SU-DHL-6 (cell line): ENCODE measurements at regions not wholly inside any gene's neighbourhood (a gene's known extent, or its start where the extent isn't known, plus 50 kb on each side); places are given as distances from the start of the nearest gene placed in this dataset.

Experiments used
- H2AFZ ChIP-seq: fragments of 200-600 bp; sonication (generic); 2 replicates; pipeline ENCODE4 v1.6.1; 2014; ENCODE audit warnings: low read depth, mild to moderate bottlenecking, moderate library complexity, mixed read lengths, antibody characterized with exemption, low read length; ENCODE audit not compliant: severe bottlenecking
- H3F3A ChIP-seq: fragments of 200-600 bp; shearing (Covaris generic); 2 replicates; pipeline ENCODE4 v1.6.0; 2016; ENCODE audit warnings: antibody characterized with exemption, mild to moderate bottlenecking; ENCODE audit not compliant: insufficient read depth
- H3K27ac ChIP-seq: fragments of 200-600 bp; sonication (generic); 2 replicates; pipeline ENCODE4 v1.5.1; 2016; ENCODE audit warnings: low read depth, mild to moderate bottlenecking, low read length, moderate library complexity, mixed read lengths
- H3K27me3 ChIP-seq: fragments of 200-600 bp; sonication (generic), shearing (Covaris generic); 2 replicates; pipeline ENCODE4 v1.6.0; 2014; ENCODE audit warnings: mild to moderate bottlenecking, low read length
- H3K36me3 ChIP-seq: fragments of 200-600 bp; sonication (generic); 2 replicates; pipeline ENCODE4 v1.6.1; 2014; ENCODE audit warnings: mild to moderate bottlenecking, low read length, mixed read lengths
- H3K4me2 ChIP-seq: fragments of 300-600, 200-600 bp; shearing (Covaris generic), sonication (generic); 2 replicates; pipeline ENCODE4 v1.6.0; 2014; ENCODE audit warnings: low read length, low read depth, mild to moderate bottlenecking; ENCODE audit not compliant: poor library complexity, severe bottlenecking
- H3K4me3 ChIP-seq: fragments of 200-600 bp; sonication (generic); 2 replicates; pipeline ENCODE4 v1.5.1; 2014; ENCODE audit warnings: antibody characterized with exemption, low read length, mild to moderate bottlenecking, mixed read lengths; ENCODE audit not compliant: insufficient read depth, poor library complexity, severe bottlenecking
- H3K79me2 ChIP-seq: fragments of 200-600 bp; sonication (generic); 2 replicates; pipeline ENCODE4 v1.6.1; 2014; ENCODE audit warnings: mild to moderate bottlenecking, low read length, moderate library complexity; ENCODE audit not compliant: insufficient read depth
- H3K9ac ChIP-seq: fragments of 200-600 bp; sonication (generic); 2 replicates; pipeline ENCODE4 v1.7.0; 2014; ENCODE audit warnings: mild to moderate bottlenecking, low read length
- H3K9me2 ChIP-seq: fragments of 200-600 bp; sonication (generic); replicated peaks from 2 replicates; pipeline ENCODE4 v1.6.1; 2014; ENCODE audit warnings: low read length; ENCODE audit not compliant: insufficient read depth
- H3K9me3 ChIP-seq: fragments of 200-600 bp; sonication (generic); 2 replicates; pipeline ENCODE4 v1.6.1; 2014; ENCODE audit warnings: low read length, mixed read lengths; ENCODE audit not compliant: insufficient read depth
- H4K20me1 ChIP-seq: fragments of 200-600 bp; sonication (generic); 2 replicates; pipeline ENCODE4 v1.6.1; 2014; ENCODE audit warnings: low read depth, mild to moderate bottlenecking, antibody characterized with exemption, low read length, moderate library complexity, mixed read lengths
- EZH2phosphoT487 ChIP-seq: fragments of 200-600 bp; sonication (generic), shearing (Covaris generic); conservative IDR thresholded peaks from 2 replicates; pipeline ENCODE4 v1.6.1; 2018; ENCODE audit warnings: mild to moderate bottlenecking, antibody characterized with exemption, low read length, moderate library complexity, mixed read lengths
- TF ChIP-seq, protein P1 (sequence below): fragments of 200-600 bp; sonication (generic); IDR thresholded peaks from one replicate; pipeline ENCODE4 v1.5.1; 2017; ENCODE audit warnings: antibody characterized with exemption, mild to moderate bottlenecking, low read length, moderate library complexity; ENCODE audit not compliant: insufficient read depth, poor library complexity, severe bottlenecking

DNA sequence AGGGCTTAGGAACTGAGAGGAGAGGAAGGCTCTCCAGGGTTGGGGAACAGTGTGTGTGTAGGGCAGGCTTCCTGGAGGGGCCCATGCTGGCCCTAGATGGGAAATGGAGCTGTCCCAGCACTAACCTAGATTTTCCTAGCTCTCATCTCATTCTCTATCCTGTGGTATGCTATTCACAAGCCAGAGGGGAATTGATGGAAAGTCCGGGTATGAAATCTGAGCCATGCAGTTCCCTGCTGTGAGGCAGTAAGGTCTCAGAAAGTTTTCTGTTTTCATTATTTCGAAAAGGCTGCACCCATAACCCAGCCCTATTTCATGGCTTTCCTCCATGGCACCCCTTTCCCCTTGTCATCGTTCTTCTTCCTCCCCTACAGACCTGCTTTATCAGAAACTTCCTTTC, 220.3 kb downstream of the RPS24 start:
- H3K9me3 ChIP-seq: no peaks in the 10 kb centered on the region
- TF ChIP-seq, protein P1, sequence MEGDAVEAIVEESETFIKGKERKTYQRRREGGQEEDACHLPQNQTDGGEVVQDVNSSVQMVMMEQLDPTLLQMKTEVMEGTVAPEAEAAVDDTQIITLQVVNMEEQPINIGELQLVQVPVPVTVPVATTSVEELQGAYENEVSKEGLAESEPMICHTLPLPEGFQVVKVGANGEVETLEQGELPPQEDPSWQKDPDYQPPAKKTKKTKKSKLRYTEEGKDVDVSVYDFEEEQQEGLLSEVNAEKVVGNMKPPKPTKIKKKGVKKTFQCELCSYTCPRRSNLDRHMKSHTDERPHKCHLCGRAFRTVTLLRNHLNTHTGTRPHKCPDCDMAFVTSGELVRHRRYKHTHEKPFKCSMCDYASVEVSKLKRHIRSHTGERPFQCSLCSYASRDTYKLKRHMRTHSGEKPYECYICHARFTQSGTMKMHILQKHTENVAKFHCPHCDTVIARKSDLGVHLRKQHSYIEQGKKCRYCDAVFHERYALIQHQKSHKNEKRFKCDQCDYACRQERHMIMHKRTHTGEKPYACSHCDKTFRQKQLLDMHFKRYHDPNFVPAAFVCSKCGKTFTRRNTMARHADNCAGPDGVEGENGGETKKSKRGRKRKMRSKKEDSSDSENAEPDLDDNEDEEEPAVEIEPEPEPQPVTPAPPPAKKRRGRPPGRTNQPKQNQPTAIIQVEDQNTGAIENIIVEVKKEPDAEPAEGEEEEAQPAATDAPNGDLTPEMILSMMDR: no peak
- TF ChIP-seq EZH2phosphoT487: no peak
- H3K27ac ChIP-seq: no peak overlapping the region
- H3K27me3 ChIP-seq: no peaks in the 10 kb centered on the region
- no peaks in the 10 kb centered on the region for H3K36me3 ChIP-seq
- no peak overlapping the region for H2AFZ ChIP-seq
- no peaks in the 10 kb centered on the region for H3K79me2 ChIP-seq
- no peak overlapping the region for H3K4me3 ChIP-seq
- H3K9me2 ChIP-seq: no peaks in the 10 kb centered on the region
- no peaks in the 10 kb centered on the region for H4K20me1 ChIP-seq
- no peak overlapping the region for H3K4me2 ChIP-seq
- H3F3A ChIP-seq: no peaks in the 10 kb centered on the region
- H3K9ac ChIP-seq: no peak overlapping the region

DNA sequence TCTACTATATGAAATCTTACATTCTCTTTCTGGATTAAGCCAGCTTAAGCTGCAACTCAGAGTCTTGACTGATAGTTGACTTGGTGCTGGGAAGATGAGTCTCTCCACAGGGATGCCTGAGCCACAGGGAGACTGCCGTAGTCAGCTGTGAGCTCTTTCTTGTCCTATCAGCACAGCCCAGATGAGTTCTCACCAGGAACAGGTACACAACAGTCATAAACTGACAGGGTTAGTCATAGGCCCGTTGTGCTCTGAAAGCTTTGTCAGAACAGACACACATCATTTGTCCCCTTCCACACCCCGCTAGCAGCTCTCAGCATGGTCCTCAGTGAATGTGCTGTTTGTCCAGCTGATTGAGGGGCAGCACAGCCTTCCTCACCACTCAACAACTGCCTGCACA, 221.6 kb downstream of the RPS24 start:
- no peaks in the 10 kb centered on the region for H4K20me1 ChIP-seq
- no peaks in the 10 kb centered on the region for H3K9me3 ChIP-seq
- H3F3A ChIP-seq: no peaks in the 10 kb centered on the region
- no peaks in the 10 kb centered on the region for H3K36me3 ChIP-seq
- TF ChIP-seq, protein P1: no peak
- H3K9ac ChIP-seq: no peak overlapping the region
- no peaks in the 10 kb centered on the region for H3K9me2 ChIP-seq
- no peak overlapping the region for H3K4me3 ChIP-seq
- H2AFZ ChIP-seq: no peak overlapping the region
- no peaks in the 10 kb centered on the region for H3K79me2 ChIP-seq
- H3K4me2 ChIP-seq: no peak overlapping the region
- no peak overlapping the region for H3K27ac ChIP-seq
- H3K27me3 ChIP-seq: no peaks in the 10 kb centered on the region

DNA sequence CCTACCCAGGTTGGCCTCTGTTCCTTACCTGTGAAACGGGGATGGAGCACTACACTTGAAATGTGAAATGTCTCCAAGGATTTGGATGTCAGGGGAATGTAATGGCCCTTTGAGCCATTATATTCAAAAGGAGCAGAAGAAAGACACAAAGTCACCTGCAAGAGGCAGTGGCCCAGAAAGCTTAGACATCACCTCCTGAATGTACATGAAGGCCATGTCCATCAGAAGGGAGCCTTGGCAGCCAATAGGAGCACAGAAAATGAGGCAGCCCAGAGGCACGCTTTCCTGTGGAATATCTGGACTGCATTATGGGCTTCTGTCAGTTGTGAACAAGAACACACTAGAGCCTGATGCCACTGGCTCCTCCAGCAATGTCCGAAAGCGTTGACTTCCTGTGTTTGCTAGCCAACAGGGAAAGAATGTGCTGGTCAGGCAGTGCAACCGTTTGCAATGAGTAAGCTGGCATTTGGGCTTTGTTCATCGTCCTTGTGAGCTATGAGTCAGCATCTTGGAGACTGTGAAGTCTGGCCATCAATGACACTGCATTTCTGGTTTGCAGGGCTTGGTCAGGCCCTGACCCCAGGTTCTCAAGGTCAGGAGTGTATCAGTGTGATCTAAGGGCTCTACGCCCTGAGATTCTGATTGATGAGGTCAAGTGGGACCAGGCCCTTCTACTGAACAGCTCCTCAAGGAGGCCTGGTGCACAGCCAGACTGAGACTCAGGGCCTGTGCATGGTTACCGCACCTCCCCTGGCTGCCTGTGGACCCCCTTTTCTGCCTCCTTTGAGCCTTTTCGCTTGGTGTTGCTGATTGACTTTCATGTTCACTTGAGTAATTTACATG, 222.4 kb downstream of the RPS24 start:
- Histone ChIP-seq H3K36me3 (no peaks in the 10 kb centered on the region), H3K4me2 (no peak overlapping the region), H3K9me2 (no peaks in the 10 kb centered on the region), H3K27me3 (no peaks in the 10 kb centered on the region), H3K79me2 (no peaks in the 10 kb centered on the region), H3K9ac (no peak overlapping the region), H3K4me3 (no peak overlapping the region), H3F3A (no peaks in the 10 kb centered on the region), H3K9me3 (no peaks in the 10 kb centered on the region), H3K27ac (no peak overlapping the region), H4K20me1 (no peaks in the 10 kb centered on the region), H2AFZ (no peak overlapping the region)
- TF ChIP-seq EZH2phosphoT487: no peak
- TF ChIP-seq, protein P1: no peak
